Activated T-cell treated with anti-CD3 and anti-CD28 coated beads, Interleukin-2, amount 50 U/mL, for 4 hours (primary cell): ENCODE measurements at regions not wholly inside any gene's neighbourhood (a gene's known extent, or its start where the extent isn't known, plus 50 kb on each side); places are given as distances from the start of the nearest gene placed in this dataset.

Experiments
- ATAC-seq, 2 donors: fragments of 200-7000 bp; cut with Tn5 transposase; one replicate each; pipeline ENCODE4 v1.10.0; 2021
- DNase-seq: peaks from one replicate; pipeline ENCODE4 v3.0.0-alpha.2; 2020
- H3K27me3 Mint-ChIP-seq: one replicate; pipeline ENCODE4 v1.8.0; 2021; ENCODE audit warnings: low read depth, mixed read lengths
- H3K36me3 Mint-ChIP-seq: one replicate; pipeline ENCODE4 v1.8.0; 2022; ENCODE audit warnings: mixed read lengths; ENCODE audit not compliant: insufficient read depth
- H3K4me1 Mint-ChIP-seq: one replicate; pipeline ENCODE4 v1.8.0; 2021; ENCODE audit warnings: low read depth, mixed read lengths
- H3K4me3 Mint-ChIP-seq: one replicate; pipeline ENCODE4 v1.8.0; 2021; ENCODE audit warnings: mild to moderate bottlenecking, moderate library complexity, mixed read lengths
- H3K9me3 Mint-ChIP-seq: one replicate; pipeline ENCODE4 v1.8.0; 2021; ENCODE audit warnings: mixed read lengths

DNA sequence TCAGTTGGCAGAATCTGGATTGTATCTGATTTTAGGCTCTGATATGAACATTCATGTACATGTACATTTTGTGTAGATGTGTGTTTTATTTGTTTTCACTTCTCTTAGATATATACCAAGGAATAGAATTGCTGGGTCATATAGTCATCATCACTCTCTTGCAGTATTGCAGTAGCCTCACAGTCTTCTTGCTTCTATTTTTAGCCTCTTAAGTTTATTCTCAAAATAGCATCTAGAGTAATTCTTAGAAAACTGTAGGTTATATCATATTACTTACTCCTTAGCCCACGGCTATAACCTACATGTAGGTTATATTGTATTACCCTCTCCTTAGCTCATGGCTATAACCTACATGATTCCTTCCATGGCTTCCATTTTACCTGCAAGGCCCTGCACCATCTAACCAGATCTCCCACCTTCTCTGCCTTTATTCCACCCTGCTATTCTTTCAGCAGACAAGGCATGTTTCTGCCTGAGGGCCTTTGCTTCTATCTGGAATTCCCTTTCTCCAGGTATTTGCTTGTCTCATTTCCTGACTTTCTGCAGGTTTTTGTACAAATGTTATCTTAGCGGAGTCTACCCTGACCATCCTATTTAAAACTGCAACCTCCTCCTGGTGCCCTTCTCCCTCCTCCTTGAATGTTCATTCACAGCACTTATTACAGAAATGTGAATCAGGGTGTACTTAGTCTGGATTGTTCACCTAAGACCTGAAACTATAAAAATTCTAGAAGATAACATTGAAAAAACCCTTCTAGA is 109.0 kb upstream of the ETV3 start:
- no peak for ATAC-seq
- Mint-ChIP-seq H3K9me3 (no peaks in the 10 kb centered on the region), H3K4me1 (no peaks in the 10 kb centered on the region), H3K4me3 (no peak overlapping the region), H3K27me3 (peaks cover 54% of the 10 kb centered on the region), H3K36me3 (no peaks in the 10 kb centered on the region)
- no peak for DNase-seq

DNA sequence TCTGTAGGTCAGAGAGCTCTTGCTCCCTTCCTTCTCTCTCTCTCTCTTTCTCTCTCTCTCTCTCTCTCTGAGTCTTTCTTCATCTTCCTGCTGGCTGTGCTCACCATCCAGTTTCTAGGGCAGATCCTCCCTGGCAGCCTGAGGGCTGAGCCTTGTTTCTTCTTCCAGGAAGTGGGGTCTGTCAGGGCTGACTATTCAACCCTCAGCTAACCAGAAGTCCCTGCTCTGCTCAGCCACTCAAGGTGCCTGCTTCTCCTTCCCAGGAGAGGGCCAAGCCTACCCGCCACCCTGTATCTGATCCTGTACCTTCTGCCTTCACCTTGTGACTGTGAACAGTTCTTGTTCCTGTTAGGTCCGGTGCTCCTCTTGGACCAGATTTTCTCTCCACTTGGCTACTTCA is 107.6 kb upstream of the ETV3 start:
- H3K9me3 Mint-ChIP-seq = no peaks in the 10 kb centered on the region
- no peaks in the 10 kb centered on the region for H3K36me3 Mint-ChIP-seq
- H3K4me1 Mint-ChIP-seq = no peaks in the 10 kb centered on the region
- peaks cover 46% of the 10 kb centered on the region for H3K27me3 Mint-ChIP-seq
- DNase-seq (no peak), ATAC-seq (no peak)
- H3K4me3 Mint-ChIP-seq = no peak overlapping the region

DNA sequence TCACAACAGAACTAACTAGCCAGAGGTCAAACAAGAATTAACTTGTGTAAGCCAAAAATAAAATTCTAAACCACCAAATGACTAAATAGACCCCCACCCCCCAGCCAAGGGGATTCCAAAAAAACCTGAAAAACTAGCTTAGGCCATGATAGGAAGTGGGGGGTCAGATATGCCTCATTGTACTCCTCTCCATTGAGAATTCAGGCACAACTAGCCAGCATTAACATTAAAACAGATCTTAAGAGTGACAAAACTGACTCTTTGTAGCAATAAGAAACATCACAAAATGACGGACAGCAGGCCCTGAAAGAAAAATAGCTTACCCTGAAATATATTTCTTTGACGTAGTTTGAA is 103.0 kb upstream of the ETV3 start:
- peaks cover 28% of the 10 kb centered on the region for H3K27me3 Mint-ChIP-seq
- H3K9me3 Mint-ChIP-seq = no peaks in the 10 kb centered on the region
- no peaks in the 10 kb centered on the region for H3K4me1 Mint-ChIP-seq
- no peak overlapping the region for H3K4me3 Mint-ChIP-seq
- ATAC-seq (no peak), DNase-seq (no peak)
- no peaks in the 10 kb centered on the region for H3K36me3 Mint-ChIP-seq

DNA sequence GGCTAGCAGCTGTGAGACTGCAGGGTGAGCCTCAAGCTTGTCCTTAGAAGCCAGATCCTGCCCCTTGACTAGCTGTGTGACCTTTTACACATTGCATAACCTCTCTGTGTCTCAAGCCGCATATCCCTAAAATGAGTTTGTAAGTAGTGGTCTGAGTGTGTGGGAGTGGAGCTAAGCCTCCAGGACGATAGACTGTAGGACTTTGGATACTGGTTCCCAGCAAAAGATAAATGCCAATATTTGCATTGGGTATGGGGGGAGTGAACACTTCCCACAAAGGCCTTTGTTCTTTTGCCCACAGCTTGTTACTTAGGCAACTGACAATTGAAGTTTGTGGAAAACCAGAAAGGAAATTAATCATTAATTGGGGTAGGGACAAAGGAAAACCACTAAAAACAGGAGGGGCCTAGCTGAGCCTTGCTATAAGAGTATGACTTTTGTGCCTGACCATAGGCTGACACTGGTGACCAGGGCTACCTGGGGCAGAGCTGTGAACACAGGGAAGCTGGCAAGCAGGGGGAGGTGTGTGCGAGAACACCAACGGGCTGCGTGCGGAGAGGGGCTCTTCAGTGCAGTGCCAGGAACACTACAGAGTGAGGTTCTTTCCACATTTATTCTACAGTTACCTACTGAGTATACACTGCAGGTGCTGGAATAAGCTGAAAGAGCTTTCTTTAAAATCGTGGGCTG is 102.4 kb upstream of the ETV3 start:
- no peak for DNase-seq
- H3K9me3 Mint-ChIP-seq = no peaks in the 10 kb centered on the region
- ATAC-seq = no peak
- H3K36me3 Mint-ChIP-seq = no peaks in the 10 kb centered on the region
- no peaks in the 10 kb centered on the region for H3K4me1 Mint-ChIP-seq
- no peak overlapping the region for H3K4me3 Mint-ChIP-seq
- H3K27me3 Mint-ChIP-seq = peaks cover 25% of the 10 kb centered on the region

DNA sequence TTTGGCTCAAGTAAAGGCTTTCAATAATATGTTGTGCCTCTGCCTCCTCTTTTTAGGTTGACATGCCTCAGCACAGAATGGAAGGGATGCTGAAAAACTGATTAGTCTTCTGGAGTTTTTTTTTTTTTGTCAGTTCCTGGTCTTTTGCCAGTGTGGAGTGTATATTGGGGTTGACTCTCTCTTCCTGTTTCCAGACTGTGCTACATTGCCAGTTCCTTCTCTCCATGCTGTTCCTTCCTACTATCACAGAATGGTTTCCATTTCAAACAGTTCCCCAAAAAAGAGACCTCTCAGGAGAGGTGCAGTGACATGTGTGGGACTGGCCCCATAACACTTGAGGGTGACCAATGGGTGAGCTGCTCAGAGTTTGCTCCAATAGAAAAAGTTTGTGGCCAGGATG is 101.7 kb upstream of the ETV3 start:
- Mint-ChIP-seq H3K27me3 (peaks cover 21% of the 10 kb centered on the region), H3K9me3 (no peaks in the 10 kb centered on the region), H3K4me3 (no peak overlapping the region), H3K4me1 (no peaks in the 10 kb centered on the region), H3K36me3 (no peaks in the 10 kb centered on the region)
- ATAC-seq (no peak), DNase-seq (no peak)

DNA sequence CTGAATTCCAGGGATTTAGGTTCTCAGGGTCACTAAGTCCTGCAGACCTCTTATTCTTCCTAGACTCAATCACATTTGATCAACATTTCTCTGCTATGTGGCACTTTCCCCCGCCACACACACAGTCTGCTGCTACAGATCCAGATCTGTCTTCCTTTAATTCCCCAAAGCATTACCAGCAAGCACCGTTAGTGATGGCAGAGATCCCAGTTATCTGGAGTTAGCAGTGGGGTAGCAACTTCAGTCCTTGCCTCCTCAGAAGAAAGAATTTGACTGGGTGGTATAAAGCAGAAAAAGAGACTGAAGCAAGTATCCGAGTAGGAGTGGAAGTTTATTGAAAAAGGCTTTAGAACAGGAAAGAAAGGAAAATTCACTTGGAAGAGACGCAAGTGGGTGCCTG is 100.4 kb upstream of the ETV3 start:
- Mint-ChIP-seq H3K36me3 (no peaks in the 10 kb centered on the region), H3K4me3 (no peak overlapping the region), H3K27me3 (peaks cover 14% of the 10 kb centered on the region), H3K4me1 (no peaks in the 10 kb centered on the region), H3K9me3 (no peaks in the 10 kb centered on the region)
- DNase-seq = no peak
- ATAC-seq = no peak

DNA sequence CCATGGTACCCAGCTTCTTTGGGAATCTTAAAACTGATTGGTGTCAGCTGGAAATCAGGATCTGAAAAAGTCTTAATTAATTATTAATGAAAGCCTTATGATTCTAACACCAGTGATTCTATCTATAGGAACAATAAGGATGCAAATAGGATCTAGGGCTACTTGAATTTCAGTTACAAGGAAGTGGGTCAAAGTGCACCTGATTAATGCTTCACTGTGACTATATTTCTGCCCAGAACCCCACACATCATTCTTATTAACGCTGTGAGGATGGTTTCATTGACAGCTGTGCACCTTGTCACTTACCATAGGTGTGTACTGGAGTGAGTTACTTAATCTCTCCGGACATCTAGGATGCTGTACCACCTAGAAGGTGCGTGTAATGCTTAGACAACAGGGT is 99.8 kb upstream of the ETV3 start:
- H3K4me1 Mint-ChIP-seq = no peaks in the 10 kb centered on the region
- no peaks in the 10 kb centered on the region for H3K9me3 Mint-ChIP-seq
- H3K36me3 Mint-ChIP-seq = no peaks in the 10 kb centered on the region
- peaks cover 11% of the 10 kb centered on the region for H3K27me3 Mint-ChIP-seq
- ATAC-seq (no peak), DNase-seq (no peak)
- H3K4me3 Mint-ChIP-seq = no peak overlapping the region

DNA sequence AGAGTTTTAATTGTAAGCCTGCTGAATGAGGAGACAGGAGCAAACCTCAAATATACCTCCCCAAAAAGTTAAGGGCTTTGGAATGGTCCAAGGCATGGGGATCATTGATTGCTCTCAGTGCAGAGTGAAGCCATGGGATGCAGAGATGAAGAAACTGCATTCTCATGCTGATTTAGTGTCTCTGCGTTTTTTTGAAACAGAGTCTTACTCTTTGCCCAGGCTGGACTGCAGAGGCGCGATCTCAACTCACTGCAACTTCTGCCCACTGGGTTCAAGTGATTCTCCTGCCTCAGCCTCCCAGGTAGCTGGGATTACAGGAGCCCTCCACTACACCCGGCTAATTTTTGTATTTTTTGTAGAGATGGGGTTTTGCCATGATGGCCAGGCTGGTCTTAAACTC is 99.3 kb upstream of the ETV3 start:
- H3K4me3 Mint-ChIP-seq = no peak overlapping the region
- H3K36me3 Mint-ChIP-seq = no peaks in the 10 kb centered on the region
- DNase-seq (no peak), ATAC-seq (no peak)
- H3K27me3 Mint-ChIP-seq = peaks cover 11% of the 10 kb centered on the region
- no peaks in the 10 kb centered on the region for H3K9me3 Mint-ChIP-seq
- H3K4me1 Mint-ChIP-seq = no peaks in the 10 kb centered on the region

DNA sequence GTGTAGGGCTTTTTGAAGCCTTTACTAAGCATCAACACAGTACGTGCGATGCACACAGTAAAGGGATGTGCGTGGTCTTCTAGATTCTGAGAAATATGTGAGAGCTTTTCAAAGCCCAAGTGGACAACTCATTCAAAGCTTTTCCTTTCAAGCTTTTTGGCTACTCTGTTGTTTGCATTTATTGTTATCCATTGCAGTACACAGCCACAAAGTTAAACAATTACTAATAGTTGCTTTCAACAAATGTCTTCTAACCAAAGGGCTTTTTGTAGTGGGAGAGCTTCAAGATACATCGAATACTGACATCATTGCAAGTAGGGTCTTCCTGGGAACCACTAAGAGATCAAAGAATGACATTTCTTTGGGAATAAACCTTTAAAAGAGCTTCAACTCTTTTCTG is 97.9 kb upstream of the ETV3 start:
- no peaks in the 10 kb centered on the region for H3K36me3 Mint-ChIP-seq
- H3K27me3 Mint-ChIP-seq = peaks cover 11% of the 10 kb centered on the region
- no peak for DNase-seq
- no peaks in the 10 kb centered on the region for H3K4me1 Mint-ChIP-seq
- no peak for ATAC-seq
- H3K4me3 Mint-ChIP-seq = no peak overlapping the region
- no peaks in the 10 kb centered on the region for H3K9me3 Mint-ChIP-seq

DNA sequence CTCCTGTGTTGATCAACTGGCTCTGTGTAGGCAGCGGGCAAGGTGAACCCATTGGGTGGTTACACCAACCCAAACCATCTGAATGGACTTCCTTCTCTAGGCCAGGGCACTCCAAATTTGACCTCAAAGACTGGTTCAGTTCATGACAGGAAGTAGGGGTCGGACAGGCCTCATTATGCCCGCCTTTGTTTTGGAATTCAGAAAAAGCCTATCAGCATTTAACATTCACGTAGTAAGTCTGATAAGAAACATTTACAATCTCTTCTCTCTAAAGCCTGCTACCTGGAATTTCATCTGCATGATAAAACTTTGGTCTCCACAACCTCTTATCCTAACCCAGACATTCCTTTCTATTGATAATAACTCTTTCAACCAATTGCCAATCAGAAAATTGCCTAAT is 97.1 kb upstream of the ETV3 start:
- peaks cover 11% of the 10 kb centered on the region for H3K27me3 Mint-ChIP-seq
- H3K9me3 Mint-ChIP-seq = no peaks in the 10 kb centered on the region
- H3K4me1 Mint-ChIP-seq = no peaks in the 10 kb centered on the region
- H3K4me3 Mint-ChIP-seq = no peak overlapping the region
- no peaks in the 10 kb centered on the region for H3K36me3 Mint-ChIP-seq
- DNase-seq (no peak), ATAC-seq (no peak)

DNA sequence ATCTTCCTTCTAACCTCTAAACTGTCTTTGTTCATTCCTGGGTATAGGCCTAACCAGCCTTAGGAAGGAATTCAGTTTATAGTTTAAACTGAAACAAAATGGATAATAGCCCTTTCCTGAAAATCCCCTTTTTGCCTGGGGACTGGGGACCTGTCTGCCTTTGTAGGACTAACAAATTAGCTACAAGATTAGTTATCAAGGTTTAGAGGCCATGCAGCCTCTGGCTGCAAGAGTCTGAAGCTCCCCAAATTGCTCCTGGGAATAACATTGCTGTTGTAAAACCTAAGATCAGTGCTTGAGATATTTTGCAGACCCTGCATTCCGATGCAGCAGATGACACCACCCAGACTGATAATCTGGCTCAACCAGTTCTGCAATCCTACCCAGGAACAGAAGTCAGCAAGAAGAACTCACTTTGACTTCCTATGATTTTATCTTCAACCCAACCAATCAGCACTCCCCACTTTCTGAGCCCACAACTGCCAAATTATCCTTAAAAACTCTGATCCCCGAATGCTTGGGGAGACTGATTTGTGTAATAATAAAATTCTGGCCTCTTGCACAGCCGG is 96.6 kb upstream of the ETV3 start:
- no peaks in the 10 kb centered on the region for H3K4me1 Mint-ChIP-seq
- no peak overlapping the region for H3K4me3 Mint-ChIP-seq
- H3K36me3 Mint-ChIP-seq = no peaks in the 10 kb centered on the region
- DNase-seq = no peak
- H3K27me3 Mint-ChIP-seq = peaks cover 13% of the 10 kb centered on the region
- no peak for ATAC-seq
- no peaks in the 10 kb centered on the region for H3K9me3 Mint-ChIP-seq

DNA sequence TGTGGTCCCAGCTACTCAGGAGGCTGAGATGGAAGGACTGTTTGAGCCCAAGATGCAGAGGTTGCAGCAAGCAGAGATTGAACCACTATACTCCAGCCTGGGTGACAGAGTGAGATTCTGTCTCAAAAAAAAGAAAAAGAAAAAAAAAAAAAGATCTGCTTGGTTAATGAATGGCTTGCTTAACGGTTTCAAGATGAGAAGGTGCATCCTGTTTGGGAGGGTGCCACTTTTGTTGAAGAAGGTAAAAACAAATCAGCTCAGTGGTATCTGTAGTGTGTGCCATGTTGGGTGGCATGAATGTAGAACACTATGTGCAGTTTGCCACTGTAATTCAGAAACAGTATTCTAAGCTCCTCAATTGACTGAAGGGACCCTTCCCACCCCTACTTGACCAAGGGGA is 94.9 kb upstream of the ETV3 start:
- Mint-ChIP-seq H3K9me3 (no peaks in the 10 kb centered on the region), H3K27me3 (peaks cover 15% of the 10 kb centered on the region), H3K4me3 (no peak overlapping the region), H3K4me1 (no peaks in the 10 kb centered on the region), H3K36me3 (no peaks in the 10 kb centered on the region)
- DNase-seq (no peak), ATAC-seq (no peak)

DNA sequence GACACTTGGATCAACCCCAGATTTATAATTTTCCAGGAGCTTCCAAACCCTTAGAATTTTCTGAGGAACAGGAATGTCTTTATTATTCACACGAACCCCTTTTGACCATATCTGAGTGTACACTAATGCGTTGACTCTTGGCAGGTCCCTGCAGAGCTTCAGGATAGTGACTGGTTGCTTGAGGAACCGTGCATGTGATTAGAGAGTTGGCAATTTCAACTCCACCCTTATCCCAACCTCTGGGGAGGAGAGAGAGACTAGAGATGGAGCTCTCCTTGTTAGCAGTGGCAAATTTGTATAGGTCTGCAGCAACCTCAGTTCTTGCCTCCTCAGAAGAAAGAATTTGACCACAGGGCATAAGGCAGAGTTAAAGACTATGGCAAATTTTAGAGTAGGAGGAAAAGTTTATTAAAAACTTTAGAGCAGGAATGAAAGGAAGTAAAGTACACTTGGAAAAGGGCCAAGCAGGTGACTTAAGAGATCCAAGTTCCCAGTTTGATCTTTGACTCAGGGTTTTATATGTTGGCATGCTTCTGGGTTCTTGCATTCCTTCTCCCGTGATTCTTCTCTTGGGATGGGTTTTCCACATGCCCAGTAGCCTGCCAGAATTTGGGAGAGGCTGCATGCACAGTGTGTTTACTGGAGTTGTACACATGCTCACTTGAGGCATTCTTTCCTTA is 93.8 kb upstream of the ETV3 start:
- peaks cover 10% of the 10 kb centered on the region for H3K27me3 Mint-ChIP-seq
- no peaks in the 10 kb centered on the region for H3K9me3 Mint-ChIP-seq
- DNase-seq = no peak
- ATAC-seq = no peak
- no peak overlapping the region for H3K4me3 Mint-ChIP-seq
- H3K36me3 Mint-ChIP-seq = no peaks in the 10 kb centered on the region
- no peaks in the 10 kb centered on the region for H3K4me1 Mint-ChIP-seq

DNA sequence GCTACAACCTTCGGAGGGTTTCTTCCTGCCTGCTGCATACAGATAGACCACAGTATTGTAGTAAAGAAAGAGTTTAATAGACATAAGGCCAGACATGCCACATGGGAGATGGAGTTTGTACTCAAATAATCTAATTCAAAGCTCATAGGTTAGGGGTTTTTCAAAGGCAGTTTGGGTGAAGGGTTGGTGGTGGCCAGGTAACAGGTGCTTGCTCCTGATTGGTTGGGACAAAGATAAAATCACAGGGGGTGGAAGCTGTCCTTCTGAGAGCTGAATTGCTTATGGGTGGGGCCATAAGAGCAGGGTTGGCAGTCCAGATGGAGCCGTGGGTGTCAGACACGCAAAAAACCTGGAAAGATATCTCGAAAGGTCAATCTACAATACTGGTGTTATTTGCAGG is 92.3 kb upstream of the ETV3 start:
- DNase-seq = no peak
- Mint-ChIP-seq H3K4me3 (no peak overlapping the region), H3K9me3 (no peaks in the 10 kb centered on the region), H3K27me3 (peaks cover 16% of the 10 kb centered on the region), H3K4me1 (no peaks in the 10 kb centered on the region), H3K36me3 (no peaks in the 10 kb centered on the region)
- ATAC-seq = no peak

DNA sequence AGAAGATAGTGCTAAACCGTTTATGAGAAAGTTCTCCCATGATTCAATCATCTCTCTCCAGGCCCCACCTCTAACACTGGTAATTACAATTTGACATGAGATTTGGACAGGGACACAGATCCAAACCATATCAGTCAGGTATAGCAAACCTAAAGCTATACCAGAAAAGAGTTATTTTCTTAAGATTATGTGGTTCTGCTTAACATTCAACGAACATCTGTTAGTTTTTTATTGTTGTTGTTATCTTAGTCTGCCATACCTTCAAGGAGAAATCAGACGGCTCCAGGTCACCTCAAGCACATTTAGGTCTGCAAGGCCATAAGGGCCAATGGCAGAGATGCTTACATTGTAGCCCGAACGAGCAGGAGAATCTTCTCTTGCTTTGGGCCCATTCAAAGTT is 89.5 kb upstream of the ETV3 start:
- H3K9me3 Mint-ChIP-seq = no peaks in the 10 kb centered on the region
- ATAC-seq (no peak), DNase-seq (no peak)
- H3K4me1 Mint-ChIP-seq = no peaks in the 10 kb centered on the region
- no peaks in the 10 kb centered on the region for H3K36me3 Mint-ChIP-seq
- H3K27me3 Mint-ChIP-seq = peaks cover 32% of the 10 kb centered on the region
- H3K4me3 Mint-ChIP-seq = no peak overlapping the region
